Activated CD4-positive, alpha-beta T cell treated with anti-CD3 and anti-CD28 coated beads, Interleukin-2, amount 10 ng/mL, durations not matched to agents 7 days and 5 days (primary cell): ENCODE measurements at regions not wholly inside any gene's neighbourhood (a gene's known extent, or its start where the extent isn't known, plus 50 kb on each side); places are given as distances from the start of the nearest gene placed in this dataset.

Experiments
- CTCF ChIA-PET: fragments of 350-600 bp; sonication (Branson Sonifier 250); formaldehyde crosslinking; loops from one replicate; lab custom pipeline; 2021; ENCODE audit warnings: antibody characterized with exemption; lab: Charles Lee
- POLR2A ChIA-PET: fragments of 350-600 bp; sonication (Branson Sonifier 250); formaldehyde crosslinking; loops from one replicate; lab custom pipeline; 2021; ENCODE audit warnings: antibody characterized with exemption; lab: Charles Lee
- DNase-seq: peaks from one replicate; pipeline ENCODE4 v3.0.0-alpha.2; 2020
- H3K27ac Mint-ChIP-seq: one replicate; pipeline ENCODE4 v1.8.0; 2021; ENCODE audit warnings: mild to moderate bottlenecking, moderate library complexity, mixed read lengths
- H3K27me3 Mint-ChIP-seq: one replicate; pipeline ENCODE4 v1.8.0; 2021; ENCODE audit warnings: mixed read lengths
- H3K36me3 Mint-ChIP-seq: one replicate; pipeline ENCODE4 v1.8.0; 2021; ENCODE audit warnings: low read depth, mixed read lengths
- H3K4me1 Mint-ChIP-seq: one replicate; pipeline ENCODE4 v1.8.0; 2021; ENCODE audit warnings: mixed read lengths
- H3K4me3 Mint-ChIP-seq: one replicate; pipeline ENCODE4 v1.8.0; 2021; ENCODE audit warnings: mild to moderate bottlenecking, moderate library complexity, mixed read lengths
- H3K9me3 Mint-ChIP-seq: one replicate; pipeline ENCODE4 v1.8.0; 2021; ENCODE audit warnings: mixed read lengths

GRCh38 chr2:118604371-118604770 is 243.1 kb downstream of the EN1 start:
- POLR2A ChIA-PET = no interaction called here
- CTCF ChIA-PET = no interaction called here

GRCh38 chr2:118599141-118599540 is 248.3 kb downstream of the EN1 start:
- Mint-ChIP-seq H3K4me1 (no peaks in the 10 kb centered on the region), H3K4me3 (no peak overlapping the region), H3K27me3 (no peaks in the 10 kb centered on the region), H3K36me3 (no peaks in the 10 kb centered on the region), H3K27ac (no peak overlapping the region), H3K9me3 (peaks cover 10% of the 10 kb centered on the region)
- no peak for DNase-seq
- POLR2A ChIA-PET = no interaction called here
- CTCF ChIA-PET = no interaction called here

More at GRCh38 chr2:118604371-118604770, 243.1 kb downstream of the EN1 start:
- H3K4me1 Mint-ChIP-seq = no peaks in the 10 kb centered on the region
- no peak for DNase-seq
- H3K9me3 Mint-ChIP-seq = peaks cover 2% of the 10 kb centered on the region
- no peak overlapping the region for H3K4me3 Mint-ChIP-seq
- no peaks in the 10 kb centered on the region for H3K36me3 Mint-ChIP-seq
- H3K27ac Mint-ChIP-seq = no peak overlapping the region
- no peaks in the 10 kb centered on the region for H3K27me3 Mint-ChIP-seq

GRCh38 chr2:118596620-118597019 is 250.8 kb downstream of the EN1 start:
- Mint-ChIP-seq H3K36me3 (no peaks in the 10 kb centered on the region), H3K27ac (no peak overlapping the region), H3K4me1 (no peaks in the 10 kb centered on the region), H3K27me3 (peaks cover 2% of the 10 kb centered on the region), H3K9me3 (peaks cover 8% of the 10 kb centered on the region), H3K4me3 (no peak overlapping the region)
- ChIA-PET CTCF (no interaction called here), POLR2A (no interaction called here)
- DNase-seq = no peak

- ChIA-PET CTCF (no interaction called here), POLR2A (no interaction called here)
- H3K27me3 Mint-ChIP-seq = peaks cover 2% of the 10 kb centered on the region
- no peaks in the 10 kb centered on the region for H3K4me1 Mint-ChIP-seq
- no peak for DNase-seq
- no peak overlapping the region for H3K4me3 Mint-ChIP-seq
- H3K9me3 Mint-ChIP-seq = peaks cover 8% of the 10 kb centered on the region
- no peaks in the 10 kb centered on the region for H3K36me3 Mint-ChIP-seq
- H3K27ac Mint-ChIP-seq = no peak overlapping the region
Observed at GRCh38 chr2:118593257-118593656, 254.2 kb downstream of the EN1 start.

- POLR2A ChIA-PET = no interaction called here
- peaks cover 2% of the 10 kb centered on the region for H3K27me3 Mint-ChIP-seq
- CTCF ChIA-PET = no interaction called here
- no peak for DNase-seq
- no peaks in the 10 kb centered on the region for H3K4me1 Mint-ChIP-seq
- H3K36me3 Mint-ChIP-seq = no peaks in the 10 kb centered on the region
- no peaks in the 10 kb centered on the region for H3K9me3 Mint-ChIP-seq
- H3K4me3 Mint-ChIP-seq = no peak overlapping the region
- no peak overlapping the region for H3K27ac Mint-ChIP-seq
Observed at GRCh38 chr2:118591223-118591622, 256.2 kb downstream of the EN1 start.

- Mint-ChIP-seq H3K36me3 (no peaks in the 10 kb centered on the region), H3K4me3 (no peak overlapping the region), H3K9me3 (no peaks in the 10 kb centered on the region), H3K27ac (no peak overlapping the region), H3K27me3 (peaks cover 2% of the 10 kb centered on the region), H3K4me1 (no peaks in the 10 kb centered on the region)
- ChIA-PET POLR2A (no interaction called here), CTCF (no interaction called here)
- no peak for DNase-seq
Observed at GRCh38 chr2:118589721-118590120, 257.7 kb downstream of the EN1 start.

- CTCF ChIA-PET = interaction anchor here (0.6 kb wide), 1 partner anchor 139 kb away, joined by 3 read pairs; no protein-coding TSS in a partner anchor
- DNase-seq = no peak
- Mint-ChIP-seq H3K4me3 (no peak overlapping the region), H3K9me3 (no peaks in the 10 kb centered on the region), H3K27me3 (peaks cover 2% of the 10 kb centered on the region), H3K36me3 (no peaks in the 10 kb centered on the region), H3K27ac (no peak overlapping the region), H3K4me1 (no peaks in the 10 kb centered on the region)
- POLR2A ChIA-PET = no interaction called here
Observed at GRCh38 chr2:118588850-118589249, 258.6 kb downstream of the EN1 start.

- POLR2A ChIA-PET = no interaction called here
- H3K4me3 Mint-ChIP-seq = no peak overlapping the region
- H3K27me3 Mint-ChIP-seq = no peaks in the 10 kb centered on the region
- no peaks in the 10 kb centered on the region for H3K9me3 Mint-ChIP-seq
- no peaks in the 10 kb centered on the region for H3K36me3 Mint-ChIP-seq
- no peaks in the 10 kb centered on the region for H3K4me1 Mint-ChIP-seq
- CTCF ChIA-PET = no interaction called here
- no peak for DNase-seq
- no peak overlapping the region for H3K27ac Mint-ChIP-seq
Observed at GRCh38 chr2:118586312-118586711, 261.1 kb downstream of the EN1 start.

GRCh38 chr2:118584877-118585276 is 262.6 kb downstream of the EN1 start:
- POLR2A ChIA-PET = no interaction called here
- CTCF ChIA-PET = no interaction called here
- DNase-seq = no peak
- Mint-ChIP-seq H3K4me3 (no peak overlapping the region), H3K9me3 (no peaks in the 10 kb centered on the region), H3K27ac (no peak overlapping the region), H3K4me1 (no peaks in the 10 kb centered on the region), H3K36me3 (no peaks in the 10 kb centered on the region), H3K27me3 (no peaks in the 10 kb centered on the region)

- H3K9me3 Mint-ChIP-seq = no peaks in the 10 kb centered on the region
- DNase-seq = no peak
- H3K27me3 Mint-ChIP-seq = peaks cover 1% of the 10 kb centered on the region
- ChIA-PET POLR2A (no interaction called here), CTCF (no interaction called here)
- no peaks in the 10 kb centered on the region for H3K36me3 Mint-ChIP-seq
- H3K4me3 Mint-ChIP-seq = no peak overlapping the region
- no peak overlapping the region for H3K27ac Mint-ChIP-seq
- no peaks in the 10 kb centered on the region for H3K4me1 Mint-ChIP-seq
Observed at GRCh38 chr2:118584062-118584749, 263.2 kb downstream of the EN1 start.

GRCh38 chr2:118582058-118582457 is 265.4 kb downstream of the EN1 start:
- no peaks in the 10 kb centered on the region for H3K9me3 Mint-ChIP-seq
- H3K4me3 Mint-ChIP-seq = no peak overlapping the region
- peaks cover 1% of the 10 kb centered on the region for H3K27me3 Mint-ChIP-seq
- ChIA-PET POLR2A (no interaction called here), CTCF (no interaction called here)
- no peak for DNase-seq
- no peak overlapping the region for H3K27ac Mint-ChIP-seq
- no peaks in the 10 kb centered on the region for H3K4me1 Mint-ChIP-seq
- no peaks in the 10 kb centered on the region for H3K36me3 Mint-ChIP-seq

GRCh38 chr2:118580651-118581050 is 266.8 kb downstream of the EN1 start:
- ChIA-PET CTCF (interaction anchor here (0.6 kb wide), 1 partner anchor 1882 kb away, joined by 3 read pairs; no protein-coding TSS in a partner anchor), POLR2A (no interaction called here)
- peaks cover 1% of the 10 kb centered on the region for H3K27me3 Mint-ChIP-seq
- H3K27ac Mint-ChIP-seq = no peak overlapping the region
- H3K36me3 Mint-ChIP-seq = no peaks in the 10 kb centered on the region
- no peak for DNase-seq
- H3K4me1 Mint-ChIP-seq = no peaks in the 10 kb centered on the region
- H3K9me3 Mint-ChIP-seq = no peaks in the 10 kb centered on the region
- H3K4me3 Mint-ChIP-seq = no peak overlapping the region

GRCh38 chr2:118580107-118580506 is 267.3 kb downstream of the EN1 start:
- ChIA-PET POLR2A (no interaction called here), CTCF (no interaction called here)
- no peak overlapping the region for H3K4me3 Mint-ChIP-seq
- peaks cover 1% of the 10 kb centered on the region for H3K27me3 Mint-ChIP-seq
- H3K9me3 Mint-ChIP-seq = no peaks in the 10 kb centered on the region
- no peak for DNase-seq
- H3K27ac Mint-ChIP-seq = no peak overlapping the region
- no peaks in the 10 kb centered on the region for H3K4me1 Mint-ChIP-seq
- H3K36me3 Mint-ChIP-seq = no peaks in the 10 kb centered on the region

GRCh38 chr2:118577202-118577601 is 270.2 kb downstream of the EN1 start:
- Mint-ChIP-seq H3K9me3 (no peaks in the 10 kb centered on the region), H3K27ac (no peak overlapping the region), H3K4me3 (no peak overlapping the region), H3K27me3 (peaks cover 1% of the 10 kb centered on the region), H3K36me3 (no peaks in the 10 kb centered on the region), H3K4me1 (no peaks in the 10 kb centered on the region)
- no peak for DNase-seq
- CTCF ChIA-PET = no interaction called here
- POLR2A ChIA-PET = no interaction called here
